ENCODE measurements at regions not wholly inside any gene's neighbourhood (a gene's known extent, or its start where the extent isn't known, plus 50 kb on each side); places are given as distances from the start of the nearest gene placed in this dataset.

- DNase-seq (ENCODE audit: low read depth in 2 of 2), result no peak
These were observed 478.8 kb upstream of the RAG2 start for GRCh38 chr11:37076866-37077265.

GRCh38 chr11:37072538-37073055 lies 474.6 kb upstream of the RAG2 start:
- no peak for DNase-seq (ENCODE audit: low read depth in 2 of 2)

GRCh38 chr11:37050311-37050710 lies 452.3 kb upstream of the RAG2 start:
- no peak for DNase-seq (ENCODE audit: low read depth in 2 of 2)

GRCh38 chr11:37040921-37041320 lies 442.9 kb upstream of the RAG2 start:
- no peak for DNase-seq (ENCODE audit: low read depth in 2 of 2)

GRCh38 chr11:37038911-37039310 lies 440.9 kb upstream of the RAG2 start:
- no peak for DNase-seq (ENCODE audit: low read depth in 2 of 2)

- DNase-seq (ENCODE audit: low read depth in 2 of 2), result no peak
These were observed 428.7 kb upstream of the RAG2 start for GRCh38 chr11:37026741-37027140.

GRCh38 chr11:37026326-37026725 lies 428.3 kb upstream of the RAG2 start:
- DNase-seq (ENCODE audit: low read depth in 2 of 2), result no peak

- no peak for DNase-seq (ENCODE audit: low read depth in 2 of 2)
These were observed 408.5 kb upstream of the RAG2 start for GRCh38 chr11:37006563-37006962.

- no peak for DNase-seq (ENCODE audit: low read depth in 2 of 2)
These were observed 404.8 kb upstream of the RAG2 start for GRCh38 chr11:37002831-37003230.

GRCh38 chr11:36997656-36998055 lies 399.6 kb upstream of the RAG2 start:
- DNase-seq (ENCODE audit: low read depth in 2 of 2), result no peak

GRCh38 chr11:36996795-36997194 lies 398.8 kb upstream of the RAG2 start:
- DNase-seq (ENCODE audit: low read depth in 2 of 2), result no peak

- no peak for DNase-seq (ENCODE audit: low read depth in 2 of 2)
These were observed 396.2 kb upstream of the RAG2 start for GRCh38 chr11:36994208-36994607.

GRCh38 chr11:36988556-36988955 lies 390.5 kb upstream of the RAG2 start:
- no peak for DNase-seq (ENCODE audit: low read depth in 2 of 2)

- DNase-seq (ENCODE audit: low read depth in 2 of 2), result no peak
These were observed 387.5 kb upstream of the RAG2 start for GRCh38 chr11:36985562-36985961.

- no peak for DNase-seq (ENCODE audit: low read depth in 2 of 2)
These were observed 378.7 kb upstream of the RAG2 start for GRCh38 chr11:36976741-36977140.

GRCh38 chr11:36974771-36975170 lies 376.7 kb upstream of the RAG2 start:
- DNase-seq (ENCODE audit: low read depth in 2 of 2), result no peak

- DNase-seq (ENCODE audit: low read depth in 2 of 2), result no peak
These were observed 355.9 kb upstream of the RAG2 start for GRCh38 chr11:36953976-36954375.

- no peak for DNase-seq (ENCODE audit: low read depth in 2 of 2)
These were observed 350.6 kb upstream of the RAG2 start for GRCh38 chr11:36948460-36949127.

- no peak for DNase-seq (ENCODE audit: low read depth in 2 of 2)
These were observed 347.3 kb upstream of the RAG2 start for GRCh38 chr11:36945384-36945783.

GRCh38 chr11:36933481-36933880 lies 335.4 kb upstream of the RAG2 start:
- DNase-seq (ENCODE audit: low read depth in 2 of 2), result no peak

- DNase-seq (ENCODE audit: low read depth in 2 of 2), result no peak
These were observed 333.1 kb upstream of the RAG2 start for GRCh38 chr11:36931139-36931538.

- no peak for DNase-seq (ENCODE audit: low read depth in 2 of 2)
These were observed 332.2 kb upstream of the RAG2 start for GRCh38 chr11:36930256-36930655.

- DNase-seq (ENCODE audit: low read depth in 2 of 2), result no peak
These were observed 331.4 kb upstream of the RAG2 start for GRCh38 chr11:36929401-36929800.

GRCh38 chr11:36928621-36929020 lies 330.6 kb upstream of the RAG2 start:
- no peak for DNase-seq (ENCODE audit: low read depth in 2 of 2)
